Adrenal gland (tissue), 5 donors: ENCODE measurements at regions not wholly inside any gene's neighbourhood (a gene's known extent, or its start where the extent isn't known, plus 50 kb on each side); places are given as distances from the start of the nearest gene placed in this dataset.

Experiments used
- CTCF ChIP-seq, 6 experiments: fragments of 450-650 bp in 4 of 6; fragments of 200-600 bp in 2 of 6; sonication (generic) in 1 of 6; IDR thresholded peaks; 1 replicate in 5 of 6; 2 replicates in 1 of 6; pipeline versions ENCODE4 v1.5.1 to v1.8.0; 2016 to 2021; ENCODE audit warnings: antibody characterized with exemption in 6 of 6, mild to moderate bottlenecking in 2 of 6, moderate library complexity in 1 of 6
- POLR2A ChIP-seq, 2 donors: fragments of 450-650 bp; IDR thresholded peaks; one replicate each; pipeline ENCODE4 v1.6.1; 2017; ENCODE audit warnings: antibody characterized with exemption in 2 of 2, mild to moderate bottlenecking in 2 of 2, moderate library complexity in 1 of 2
- donor health status: DM: no; HTN: no; CAD: no.

DNA sequence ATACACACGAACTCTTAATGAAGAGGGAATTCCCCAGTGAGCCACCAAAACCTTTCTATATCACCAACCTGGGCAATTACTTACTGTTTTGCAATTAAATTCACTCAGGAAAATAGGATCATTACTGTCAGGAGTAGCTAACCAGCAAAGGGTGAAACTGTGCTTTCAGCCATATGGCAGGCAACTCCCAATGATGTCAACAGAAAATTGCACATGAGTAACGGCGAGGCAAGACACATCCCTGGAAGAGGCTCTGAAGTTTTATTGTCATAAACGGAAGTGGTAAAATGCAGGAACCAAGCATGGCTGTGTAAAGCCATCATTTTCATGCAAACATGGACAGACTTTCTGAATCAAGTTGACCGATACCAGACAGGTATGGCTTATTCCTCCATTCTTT is 548.9 kb upstream of the AUTS2 start:
- TF ChIP-seq CTCF (IDR thresholded peaks at IDR 0.05) (no peak), POLR2A (IDR thresholded peaks at IDR 0.05) (no peak)
